ENCODE measurements at regions not wholly inside any gene's neighbourhood (a gene's known extent, or its start where the extent isn't known, plus 50 kb on each side); places are given as distances from the start of the nearest gene placed in this dataset.
"Not testable (repeated sequence)": the region's sequence is repeated elsewhere in the genome, so short reads cannot be mapped to it uniquely, and the experiment has no call there.

- no peak for DNase-seq (ENCODE audit: low spot score)
Observed at GRCh38 chr1:187631381-187631675, 802.6 kb downstream of the PLA2G4A start.

- no peak for DNase-seq (ENCODE audit: low spot score)
Observed at GRCh38 chr1:187631984-187632383, 803.2 kb downstream of the PLA2G4A start.

- DNase-seq (ENCODE audit: low spot score): no peak
Observed at GRCh38 chr1:187634940-187635339, 806.2 kb downstream of the PLA2G4A start.

- DNase-seq (ENCODE audit: low spot score): no peak
Observed at GRCh38 chr1:187638733-187639434, 810.1 kb downstream of the PLA2G4A start.

GRCh38 chr1:187641015-187641414 lies 812.3 kb downstream of the PLA2G4A start:
- DNase-seq (ENCODE audit: low spot score): no peak

GRCh38 chr1:187641463-187641862 lies 812.7 kb downstream of the PLA2G4A start:
- no peak for DNase-seq (ENCODE audit: low spot score)

GRCh38 chr1:187641907-187642306 lies 813.2 kb downstream of the PLA2G4A start:
- DNase-seq (ENCODE audit: low spot score): no peak

- DNase-seq (ENCODE audit: low spot score): no peak
Observed at GRCh38 chr1:187645651-187646050, 816.9 kb downstream of the PLA2G4A start.

- no peak for DNase-seq (ENCODE audit: low spot score)
Observed at GRCh38 chr1:187646536-187647107, 817.9 kb downstream of the PLA2G4A start.

GRCh38 chr1:187648091-187648490 lies 819.3 kb downstream of the PLA2G4A start:
- DNase-seq (ENCODE audit: low spot score): no peak

- no peak for DNase-seq (ENCODE audit: low spot score)
Observed at GRCh38 chr1:187654635-187655034, 825.9 kb downstream of the PLA2G4A start.

- DNase-seq (ENCODE audit: low spot score): no peak
Observed at GRCh38 chr1:187655104-187655503, 826.4 kb downstream of the PLA2G4A start.

- no peak for DNase-seq (ENCODE audit: low spot score)
Observed at GRCh38 chr1:187665483-187665882, 836.7 kb downstream of the PLA2G4A start.

- DNase-seq (ENCODE audit: low spot score): no peak
Observed at GRCh38 chr1:187680823-187681222, 852.1 kb downstream of the PLA2G4A start.

- DNase-seq (ENCODE audit: low spot score): no peak
Observed at GRCh38 chr1:187682112-187682511, 853.4 kb downstream of the PLA2G4A start.

GRCh38 chr1:187685333-187685732 lies 856.6 kb downstream of the PLA2G4A start:
- DNase-seq (ENCODE audit: low spot score): no peak

GRCh38 chr1:187689129-187689528 lies 860.4 kb downstream of the PLA2G4A start:
- no peak for DNase-seq (ENCODE audit: low spot score)

GRCh38 chr1:187691439-187691838 lies 862.7 kb downstream of the PLA2G4A start:
- no peak for DNase-seq (ENCODE audit: low spot score)

- DNase-seq (ENCODE audit: low spot score): no peak
Observed at GRCh38 chr1:187692799-187693198, 864.0 kb downstream of the PLA2G4A start.

- no peak for DNase-seq (ENCODE audit: low spot score)
Observed at GRCh38 chr1:187696073-187696472, 867.3 kb downstream of the PLA2G4A start.

- DNase-seq (ENCODE audit: low spot score): not testable (repeated sequence)
Observed at GRCh38 chr1:187703138-187704130, 874.7 kb downstream of the PLA2G4A start.

- no peak for DNase-seq (ENCODE audit: low spot score)
Observed at GRCh38 chr1:187714470-187714869, 885.7 kb downstream of the PLA2G4A start.

GRCh38 chr1:187715483-187715882 lies 886.7 kb downstream of the PLA2G4A start:
- DNase-seq (ENCODE audit: low spot score): no peak

All from CD4-positive, alpha-beta T cell treated with Interleukin-6 at 100 ng/mL for 8 hours (primary cell).